ENCODE measurements at regions not wholly inside any gene's neighbourhood (a gene's known extent, or its start where the extent isn't known, plus 50 kb on each side); places are given as distances from the start of the nearest gene placed in this dataset.
"Not testable (repeated sequence)": the region's sequence is repeated elsewhere in the genome, so short reads cannot be mapped to it uniquely, and the experiment has no call there.

- DNase-seq (ENCODE audit: low read depth in 2 of 2): not testable (repeated sequence)
Observed at GRCh38 chr4:9505341-9505740, 61.1 kb downstream of the DEFB131A start.

GRCh38 chr4:9506672-9507071 is 62.5 kb downstream of the DEFB131A start:
- DNase-seq (ENCODE audit: low read depth in 2 of 2): not testable (repeated sequence)

- not testable (repeated sequence) for DNase-seq (ENCODE audit: low read depth in 2 of 2)
Observed at GRCh38 chr4:9512941-9513340, 68.7 kb downstream of the DEFB131A start.

GRCh38 chr4:9519631-9520030 is 75.4 kb downstream of the DEFB131A start:
- DNase-seq (ENCODE audit: low read depth in 2 of 2): not testable (repeated sequence)

GRCh38 chr4:9522903-9523302 is 78.7 kb downstream of the DEFB131A start:
- DNase-seq (ENCODE audit: low read depth in 2 of 2): not testable (repeated sequence)

- not testable (repeated sequence) for DNase-seq (ENCODE audit: low read depth in 2 of 2)
Observed at GRCh38 chr4:9524406-9524805, 80.2 kb downstream of the DEFB131A start.

- peak; percentile 11 to 54 for DNase-seq (ENCODE audit: low read depth in 2 of 2)
Observed at GRCh38 chr4:9532134-9532862, 88.1 kb downstream of the DEFB131A start.

- not testable (repeated sequence) for DNase-seq (ENCODE audit: low read depth in 2 of 2)
Observed at GRCh38 chr4:9532863-9533192, 88.6 kb downstream of the DEFB131A start.

GRCh38 chr4:9537101-9537500 is 92.9 kb downstream of the DEFB131A start:
- DNase-seq (ENCODE audit: low read depth in 2 of 2): not testable (repeated sequence)

- not testable (repeated sequence) for DNase-seq (ENCODE audit: low read depth in 2 of 2)
Observed at GRCh38 chr4:9539939-9540520, 95.8 kb downstream of the DEFB131A start.

- DNase-seq (ENCODE audit: low read depth in 2 of 2): not testable (repeated sequence)
Observed at GRCh38 chr4:9541388-9541915, 97.2 kb downstream of the DEFB131A start.

GRCh38 chr4:9544851-9545250 is 100.6 kb downstream of the DEFB131A start:
- DNase-seq (ENCODE audit: low read depth in 2 of 2): not testable (repeated sequence)

GRCh38 chr4:9547470-9547869 is 103.3 kb downstream of the DEFB131A start:
- not testable (repeated sequence) for DNase-seq (ENCODE audit: low read depth in 2 of 2)

GRCh38 chr4:9556076-9556475 is 111.9 kb downstream of the DEFB131A start:
- DNase-seq (ENCODE audit: low read depth in 2 of 2): not testable (repeated sequence)

GRCh38 chr4:9577869-9578268 is 133.7 kb downstream of the DEFB131A start:
- not testable (repeated sequence) for DNase-seq (ENCODE audit: low read depth in 2 of 2)

- DNase-seq (ENCODE audit: low read depth in 2 of 2): not testable (repeated sequence)
Observed at GRCh38 chr4:9582880-9583279, 138.7 kb downstream of the DEFB131A start.

GRCh38 chr4:9592010-9592409 is 147.8 kb downstream of the DEFB131A start:
- no peak for DNase-seq (ENCODE audit: low read depth in 2 of 2)

- no peak for DNase-seq (ENCODE audit: low read depth in 2 of 2)
Observed at GRCh38 chr4:9594948-9595347, 150.7 kb downstream of the DEFB131A start.

GRCh38 chr4:9595531-9595930 is 151.3 kb downstream of the DEFB131A start:
- not testable (repeated sequence) for DNase-seq (ENCODE audit: low read depth in 2 of 2)

GRCh38 chr4:9599266-9599665 is 155.1 kb downstream of the DEFB131A start:
- no peak for DNase-seq (ENCODE audit: low read depth in 2 of 2)

- no peak for DNase-seq (ENCODE audit: low read depth in 2 of 2)
Observed at GRCh38 chr4:9600246-9600645, 156.0 kb downstream of the DEFB131A start.

- DNase-seq (ENCODE audit: low read depth in 2 of 2): no peak
Observed at GRCh38 chr4:9602389-9602914, 158.2 kb downstream of the DEFB131A start.

All from stimulated activated CD8-positive, alpha-beta memory T cell treated with anti-CD3 and anti-CD28 coated beads, Interleukin-7, amount 100 ng/mL, for 4 hours (primary cell).